IMR-90 (cell line): ENCODE measurements at regions not wholly inside any gene's neighbourhood (a gene's known extent, or its start where the extent isn't known, plus 50 kb on each side); places are given as distances from the start of the nearest gene placed in this dataset.

ENCODE experiments used
- ATAC-seq: fragments of 200-7000 bp; cut with Tn5 transposase; 2 replicates; pipeline ENCODE4 v1.9.1; 2020; ENCODE audit warnings: low read depth, mild to moderate bottlenecking, moderate library complexity
- BruUV-seq: library from RNA; stranded (reverse); fragments of 400-500 nt; replicated peaks from 2 replicates; lab custom pipeline; 2021; lab: Mats Ljungman, UMichigan
- CTCF ChIA-PET: fragments of 300-600 bp; formaldehyde crosslinking; extraction: SDS; loops from one replicate; lab custom pipeline; 2021; ENCODE audit warnings: antibody characterized with exemption; lab: Yijun Ruan, JAX
- POLR2A ChIA-PET: fragments of 300-600 bp; sonication (Branson Sonifier 250); formaldehyde crosslinking; loops from one replicate; lab custom pipeline; 2022; ENCODE audit warnings: antibody characterized with exemption; ENCODE audit not compliant: unreplicated experiment; lab: Charles Lee
- DNase-seq: peaks from one replicate; pipeline ENCODE4 v3.0.0; 2013
- H2AFZ ChIP-seq: replicated peaks from 2 replicates; pipeline ENCODE3; 2013; ENCODE audit warnings: low read length, mild to moderate bottlenecking; ENCODE audit not compliant: poor library complexity
- H2AK5ac ChIP-seq: 2 replicates; pipeline ENCODE4 v1.6.1; 2013; ENCODE audit warnings: low read depth, low read length, inconsistent platforms
- H2AK9ac ChIP-seq: replicated peaks from 2 replicates; pipeline ENCODE3; 2013; ENCODE audit warnings: mild to moderate bottlenecking, low read depth, low read length, moderate library complexity; ENCODE audit not compliant: poor library complexity
- H2BK120ac ChIP-seq: 2 replicates; pipeline ENCODE4 v1.6.1; 2013; ENCODE audit warnings: low read depth, low read length, inconsistent platforms
- H2BK15ac ChIP-seq: 3 replicates; pipeline ENCODE4 v1.6.1; 2013; ENCODE audit warnings: low read depth, low read length, inconsistent platforms
- H2BK20ac ChIP-seq: 2 replicates; pipeline ENCODE4 v1.6.1; 2013; ENCODE audit warnings: low read depth, mild to moderate bottlenecking, inconsistent platforms, low read length, moderate library complexity
- H2BK5ac ChIP-seq: 2 replicates; pipeline ENCODE4 v1.6.1; 2013; ENCODE audit warnings: mild to moderate bottlenecking, low read depth, low read length, inconsistent platforms; ENCODE audit not compliant: poor library complexity, severe bottlenecking
- H3K14ac ChIP-seq: replicated peaks from 2 replicates; pipeline ENCODE4 v1.6.1; 2013; ENCODE audit warnings: low read depth, low read length, inconsistent platforms
- H3K18ac ChIP-seq: 2 replicates; pipeline ENCODE4 v1.6.1; 2013; ENCODE audit warnings: low read depth, low read length, control low read depth
- H3K23ac ChIP-seq: 2 replicates; pipeline ENCODE4 v1.6.1; 2013; ENCODE audit warnings: low read depth, low read length, inconsistent platforms
- H3K27ac ChIP-seq: 2 replicates; pipeline ENCODE4 v1.5.1; 2013; ENCODE audit warnings: mild to moderate bottlenecking, control low read depth, low read length; ENCODE audit not compliant: insufficient read depth
- H3K27me3 ChIP-seq: 2 replicates; pipeline ENCODE4 v1.6.1; 2013; ENCODE audit warnings: low read length; ENCODE audit not compliant: control insufficient read depth, insufficient read depth
- H3K36me3 ChIP-seq: 2 replicates; pipeline ENCODE4 v1.6.1; 2013; ENCODE audit warnings: low read length, mixed read lengths; ENCODE audit not compliant: control insufficient read depth, insufficient read depth
- H3K4ac ChIP-seq: 2 replicates; pipeline ENCODE4 v1.6.1; 2013; ENCODE audit warnings: low read depth, low read length, inconsistent platforms
- H3K4me1 ChIP-seq: 2 replicates; pipeline ENCODE4 v1.6.1; 2013; ENCODE audit warnings: low read length, mixed read lengths; ENCODE audit not compliant: control insufficient read depth, insufficient read depth
- H3K4me2 ChIP-seq: 2 replicates; pipeline ENCODE4 v1.6.1; 2013; ENCODE audit warnings: low read depth, mild to moderate bottlenecking, control low read depth, low read length, moderate library complexity
- H3K4me3 ChIP-seq: 2 replicates; pipeline ENCODE4 v1.5.1; 2013; ENCODE audit warnings: low read depth, mild to moderate bottlenecking, control low read depth, low read length, moderate library complexity; ENCODE audit not compliant: insufficient read depth
- H3K56ac ChIP-seq: 2 replicates; pipeline ENCODE4 v1.6.1; 2013; ENCODE audit warnings: low read length, inconsistent platforms; ENCODE audit not compliant: insufficient read depth; ENCODE audit errors: extremely low read depth
- H3K79me1 ChIP-seq, 2 experiments: 2 replicates each; pipeline ENCODE4 v1.6.1; 2013; ENCODE audit warnings: low read length in 2 of 2, inconsistent platforms in 1 of 2, low read depth in 1 of 2
- H3K9ac ChIP-seq: 2 replicates; pipeline ENCODE4 v1.6.1; 2013; ENCODE audit warnings: low read depth, low read length, control low read depth
- H3K9me1 ChIP-seq: 2 replicates; pipeline ENCODE4 v1.6.1; 2013; ENCODE audit warnings: low read length, inconsistent platforms; ENCODE audit not compliant: insufficient read depth
- H3K9me3 ChIP-seq: 2 replicates; pipeline ENCODE4 v1.6.1; 2013; ENCODE audit warnings: low read length; ENCODE audit not compliant: control insufficient read depth, insufficient read depth
- H4K20me1 ChIP-seq: 2 replicates; pipeline ENCODE4 v1.6.1; 2013; ENCODE audit warnings: low read length, inconsistent platforms; ENCODE audit not compliant: insufficient read depth
- H4K5ac ChIP-seq: 2 replicates; pipeline ENCODE4 v1.6.1; 2013; ENCODE audit warnings: mild to moderate bottlenecking, low read depth, low read length, control low read depth
- H4K8ac ChIP-seq, 2 experiments: 2 replicates each; pipeline ENCODE4 v1.6.1; 2013; ENCODE audit warnings: low read depth in 2 of 2, low read length in 2 of 2, control low read depth in 1 of 2, inconsistent platforms in 1 of 2
- H4K91ac ChIP-seq: 2 replicates; pipeline ENCODE4 v1.6.1; 2013; ENCODE audit warnings: low read depth, low read length, inconsistent platforms; ENCODE audit not compliant: insufficient read depth
- MAFK ChIP-seq: IDR thresholded peaks from 2 replicates; pipeline ENCODE4 v1.6.1; 2012; ENCODE audit warnings: low read depth, low read length, improper control_type of control experiment
- MAZ ChIP-seq: IDR thresholded peaks from 2 replicates; pipeline ENCODE4 v1.6.1; 2012; ENCODE audit warnings: low read depth, mild to moderate bottlenecking, low read length, improper control_type of control experiment, moderate library complexity, borderline replicate concordance
- MXI1 ChIP-seq: IDR thresholded peaks from 2 replicates; pipeline ENCODE4 v1.6.1; 2012; ENCODE audit warnings: low read depth, mild to moderate bottlenecking, low read length, moderate library complexity, borderline replicate concordance
- POLR2A ChIP-seq: IDR thresholded peaks from 2 replicates; pipeline ENCODE4 v1.6.1; 2012; ENCODE audit warnings: mild to moderate bottlenecking, low read depth, low read length
- RAD21 ChIP-seq: IDR thresholded peaks from 2 replicates; pipeline ENCODE4 v1.6.1; 2012; ENCODE audit warnings: low read length, improper control_type of control experiment
- RCOR1 ChIP-seq: IDR thresholded peaks from 2 replicates; pipeline ENCODE4 v1.6.1; 2012; ENCODE audit warnings: mild to moderate bottlenecking, low read length, improper control_type of control experiment; ENCODE audit not compliant: insufficient replicate concordance
- RFX5 ChIP-seq: IDR thresholded peaks from 2 replicates; pipeline ENCODE4 v1.8.0; 2012; ENCODE audit warnings: low read depth, mild to moderate bottlenecking, low read length, moderate library complexity
- SMC3 ChIP-seq: fragments of 150-350 bp; IDR thresholded peaks from 2 replicates; pipeline ENCODE4 v1.6.1; 2016; ENCODE audit warnings: low read depth, mild to moderate bottlenecking, antibody characterized with exemption, low read length, moderate library complexity
- WGBS, 2 experiments: methylation state at CpG; one replicate each; pipeline versions ENCODE4 v1.1.5 to v1.1.7; 2013; ENCODE audit warnings: missing lambda C conversion rate in 2 of 2; ENCODE audit not compliant: insufficient read length in 1 of 2; ENCODE audit errors: extremely low coverage in 2 of 2; 5-methylcytosine and 5-hydroxymethylcytosine counted together
- dilution Hi-C: fragments of 300-500 bp; cut with HindIII; formaldehyde crosslinking; loops from one replicate; pipeline ENCODE4 v1.14.3; 2018; ENCODE audit warnings: low sequenced_read_pairs; ENCODE audit not compliant: unreplicated experiment
- in situ Hi-C: fragments of 300-500 bp; cut with MboI; formaldehyde crosslinking; loops from 3 replicates; pipeline ENCODE4 v1.14.3; 2019; ENCODE audit warnings: low sequenced_read_pairs, inconsistent platforms, mixed read lengths
- intact Hi-C: fragments of 100-400 bp; cut with micrococcal nuclease; formaldehyde crosslinking; loops from 2 replicates; pipeline ENCODE4 v1.10.0; 2022
- TF ChIP-seq, protein P1 (sequence below): fragments of 150-350 bp; IDR thresholded peaks from 2 replicates; pipeline ENCODE4 v1.6.1; 2016; ENCODE audit warnings: low read depth, mild to moderate bottlenecking, low read length, moderate library complexity, borderline replicate concordance

DNA sequence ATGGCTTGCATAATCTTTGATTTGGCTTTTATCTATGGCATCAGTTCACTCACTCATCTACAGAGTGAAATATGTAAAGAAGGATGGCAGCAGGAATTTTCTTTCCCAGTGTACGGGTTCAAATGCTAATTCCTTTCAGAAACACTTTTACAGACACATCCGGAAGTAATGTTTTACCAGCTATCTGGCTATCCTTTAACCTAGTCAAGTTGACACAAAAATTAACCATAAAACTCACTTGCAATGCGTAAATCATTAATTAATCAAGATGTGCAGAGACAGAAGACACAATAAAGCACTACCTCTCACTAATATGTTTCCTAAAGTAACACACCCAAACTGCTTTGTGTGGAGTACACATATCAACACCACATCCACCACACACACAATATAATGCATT is 378.9 kb upstream of the ANO3 start:
- Histone ChIP-seq H3K36me3 (no peaks in the 10 kb centered on the region), H2BK5ac (no peak overlapping the region), H3K4me2 (no peak overlapping the region), H3K23ac (no peak overlapping the region), H3K27me3 (no peaks in the 10 kb centered on the region), H2AK9ac (no peak overlapping the region), H2AK5ac (no peak overlapping the region), H3K79me1 (no peaks in the 10 kb centered on the region), H3K14ac (no peak overlapping the region), H4K20me1 (no peaks in the 10 kb centered on the region), H3K9ac (no peak overlapping the region), H4K8ac (no peak overlapping the region), H3K27ac (no peak overlapping the region), H3K4me1 (no peaks in the 10 kb centered on the region), H2BK120ac (no peak overlapping the region), H3K56ac (no peak overlapping the region), H3K18ac (no peak overlapping the region), H2BK20ac (no peak overlapping the region), H2BK15ac (no peak overlapping the region), H4K91ac (no peak overlapping the region), H3K9me3 (no peaks in the 10 kb centered on the region), H3K9me1 (no peaks in the 10 kb centered on the region), H3K4ac (no peak overlapping the region), H4K5ac (no peak overlapping the region), H3K4me3 (no peak overlapping the region), H2AFZ (no peak overlapping the region)
- POLR2A ChIA-PET = no interaction called here
- intact Hi-C loops (no loop called here), in situ Hi-C loops (no loop called here), dilution Hi-C loops (no loop called here)
- DNase-seq (no peak), ATAC-seq (no peak)
- no peak for TF ChIP-seq RCOR1
- TF ChIP-seq SMC3 = no peak
- TF ChIP-seq MAFK = no peak
- no peak for TF ChIP-seq MAZ
- TF ChIP-seq MXI1 = no peak
- TF ChIP-seq RAD21 = no peak
- no peak for TF ChIP-seq RFX5
- TF ChIP-seq, protein P1, sequence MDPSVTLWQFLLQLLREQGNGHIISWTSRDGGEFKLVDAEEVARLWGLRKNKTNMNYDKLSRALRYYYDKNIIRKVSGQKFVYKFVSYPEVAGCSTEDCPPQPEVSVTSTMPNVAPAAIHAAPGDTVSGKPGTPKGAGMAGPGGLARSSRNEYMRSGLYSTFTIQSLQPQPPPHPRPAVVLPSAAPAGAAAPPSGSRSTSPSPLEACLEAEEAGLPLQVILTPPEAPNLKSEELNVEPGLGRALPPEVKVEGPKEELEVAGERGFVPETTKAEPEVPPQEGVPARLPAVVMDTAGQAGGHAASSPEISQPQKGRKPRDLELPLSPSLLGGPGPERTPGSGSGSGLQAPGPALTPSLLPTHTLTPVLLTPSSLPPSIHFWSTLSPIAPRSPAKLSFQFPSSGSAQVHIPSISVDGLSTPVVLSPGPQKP = no peak
- TF ChIP-seq POLR2A = no peak
- CTCF ChIA-PET = no interaction called here
- BruUV-seq = no TSS peak
- WGBS, 2 experiments = no CpG with 5 or more reads among the region's 3 CpGs
